ENCODE measurements at regions not wholly inside any gene's neighbourhood (a gene's known extent, or its start where the extent isn't known, plus 50 kb on each side); places are given as distances from the start of the nearest gene placed in this dataset.
"Not testable (repeated sequence)": the region's sequence is repeated elsewhere in the genome, so short reads cannot be mapped to it uniquely, and the experiment has no call there.

GRCh38 chr18:30929718-30930117, 112.8 kb downstream of the DSC3 start:
- no peak for DNase-seq

GRCh38 chr18:30929065-30929464, 113.5 kb downstream of the DSC3 start:
- DNase-seq = no peak

- DNase-seq = no peak
These were observed 114.9 kb downstream of the DSC3 start for GRCh38 chr18:30927517-30928075.

GRCh38 chr18:30927042-30927441, 115.5 kb downstream of the DSC3 start:
- DNase-seq = no peak

- DNase-seq = no peak
These were observed 116.7 kb downstream of the DSC3 start for GRCh38 chr18:30925795-30926194.

- DNase-seq = no peak
These were observed 121.8 kb downstream of the DSC3 start for GRCh38 chr18:30920757-30921156.

- no peak for DNase-seq
These were observed 122.2 kb downstream of the DSC3 start for GRCh38 chr18:30920351-30920750.

GRCh38 chr18:30917651-30918050, 124.9 kb downstream of the DSC3 start:
- no peak for DNase-seq

- DNase-seq = no peak
These were observed 127.1 kb downstream of the DSC3 start for GRCh38 chr18:30915336-30915988.

GRCh38 chr18:30908381-30908780, 134.2 kb downstream of the DSC3 start:
- DNase-seq = no peak

- DNase-seq = no peak
These were observed 139.0 kb downstream of the DSC3 start for GRCh38 chr18:30903566-30903965.

GRCh38 chr18:30889519-30890301, 152.8 kb downstream of the DSC3 start:
- peak; percentile 51 for DNase-seq

- DNase-seq = no peak
These were observed 154.2 kb downstream of the DSC3 start for GRCh38 chr18:30888344-30888743.

- no peak for DNase-seq
These were observed 155.5 kb downstream of the DSC3 start for GRCh38 chr18:30886998-30887397.

GRCh38 chr18:30870466-30870865, 172.1 kb downstream of the DSC3 start:
- no peak for DNase-seq

GRCh38 chr18:30862900-30863299, 179.6 kb downstream of the DSC3 start:
- DNase-seq = no peak

- no peak for DNase-seq
These were observed 181.8 kb downstream of the DSC3 start for GRCh38 chr18:30860741-30861140.

- no peak for DNase-seq
These were observed 183.5 kb downstream of the DSC3 start for GRCh38 chr18:30859036-30859435.

- no peak for DNase-seq
These were observed 184.0 kb downstream of the DSC3 start for GRCh38 chr18:30858560-30858959.

- DNase-seq = no peak
These were observed 186.8 kb downstream of the DSC3 start for GRCh38 chr18:30855762-30856161.

GRCh38 chr18:30852980-30853379, 189.6 kb downstream of the DSC3 start:
- peak; percentile 86 for DNase-seq

- no peak for DNase-seq
These were observed 190.0 kb downstream of the DSC3 start for GRCh38 chr18:30852541-30852940.

- not testable (repeated sequence) for DNase-seq
These were observed 203.4 kb downstream of the DSC3 start for GRCh38 chr18:30839056-30839561.

GRCh38 chr18:30828700-30829099, 213.8 kb downstream of the DSC3 start:
- no peak for DNase-seq
